NCI-H1417 (cell line): ENCODE measurements at regions not wholly inside any gene's neighbourhood (a gene's known extent, or its start where the extent isn't known, plus 50 kb on each side); places are given as distances from the start of the nearest gene placed in this dataset.

Experiments used
- DNase-seq, 3 experiments: peaks; one replicate each; lab custom pipeline; 2025; lab: John Stamatoyannopoulos, UW

GRCh38 chr4:136754810-136755530 lies 777.3 kb downstream of the PCDH18 start:
- DNase-seq: no peak

DNA sequence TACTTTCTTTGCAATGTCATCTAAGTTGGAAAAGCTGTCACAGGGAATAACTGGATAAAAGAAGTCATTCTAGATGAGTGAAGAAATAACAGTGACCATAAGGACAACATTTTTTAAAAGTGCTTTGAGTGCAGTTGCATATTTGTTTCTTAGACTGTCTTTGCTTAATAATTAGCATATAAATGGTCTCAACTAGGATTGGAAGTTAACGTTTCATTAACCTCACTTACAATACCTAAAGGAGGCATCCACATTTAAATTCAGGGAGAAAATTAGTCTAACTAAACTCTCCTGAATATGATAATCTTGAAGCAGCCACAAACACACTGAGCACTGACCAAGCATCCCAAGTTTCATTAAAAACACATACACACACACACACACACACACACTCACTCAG lies 780.7 kb downstream of the PCDH18 start:
- DNase-seq: no peak

GRCh38 chr4:136750897-136751296 lies 781.4 kb downstream of the PCDH18 start:
- peak in 1 of 3 experiments; percentile 24 for DNase-seq

DNA sequence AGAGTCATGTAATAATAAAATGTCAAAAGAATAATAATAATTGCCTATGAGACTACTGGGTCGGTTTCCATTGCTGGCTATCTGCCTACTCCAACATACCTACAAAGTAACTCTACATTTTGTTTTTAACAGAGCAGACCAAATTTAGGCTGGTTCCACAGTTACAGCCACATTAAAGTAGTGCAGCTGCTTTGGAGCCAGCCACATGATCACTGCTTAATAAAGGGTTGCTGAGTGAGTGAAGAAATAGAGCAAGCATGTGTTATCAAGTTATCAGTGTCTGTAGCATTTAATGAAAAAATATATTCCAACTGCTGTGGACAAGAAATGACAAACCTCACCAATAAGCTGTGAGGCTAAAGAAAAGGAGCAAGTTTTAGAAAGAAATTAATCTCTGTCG lies 782.3 kb downstream of the PCDH18 start:
- DNase-seq: no peak

- no peak for DNase-seq
Observed at GRCh38 chr4:136748773-136749172, 783.5 kb downstream of the PCDH18 start.

GRCh38 chr4:136748165-136748564 lies 784.1 kb downstream of the PCDH18 start:
- DNase-seq: no peak

DNA sequence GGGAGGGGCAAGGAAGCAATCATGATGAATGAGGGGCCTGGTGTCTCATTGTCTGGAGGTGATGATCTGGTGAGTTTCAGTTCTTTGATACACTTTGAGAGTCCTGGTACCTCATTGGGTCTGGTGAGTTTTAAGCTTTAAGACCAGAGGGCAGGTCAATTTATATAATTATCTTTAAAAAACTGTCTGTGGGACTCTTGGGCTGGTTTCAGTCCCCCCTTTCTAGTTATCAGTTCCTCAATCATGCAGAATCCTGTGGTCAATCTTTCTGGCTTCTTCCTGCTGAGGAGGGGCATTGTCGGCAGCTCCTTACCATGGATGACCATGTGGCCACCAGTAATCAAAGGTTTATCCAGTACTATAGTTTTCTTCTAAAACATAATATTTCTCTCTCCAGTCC lies 789.1 kb downstream of the PCDH18 start:
- no peak for DNase-seq

DNA sequence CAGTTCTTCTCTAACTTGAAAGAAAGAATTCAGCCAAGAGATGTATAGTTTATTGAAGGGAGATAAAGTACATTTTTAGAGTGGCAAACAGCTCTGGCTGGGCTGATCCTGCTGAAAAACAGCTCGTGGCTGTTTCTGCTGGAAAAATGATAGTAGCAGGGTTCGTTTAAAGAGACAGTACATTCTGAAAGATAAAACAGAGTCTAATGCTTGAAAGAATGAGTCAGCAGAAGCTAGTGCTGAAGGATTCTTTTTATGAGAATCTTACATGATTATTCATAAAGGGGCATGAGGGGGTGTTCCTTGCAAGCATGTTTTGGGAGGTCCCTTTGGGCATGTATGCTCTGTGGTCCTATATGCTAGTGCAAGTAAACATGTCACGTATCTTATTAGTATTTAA lies 790.0 kb downstream of the PCDH18 start:
- no peak for DNase-seq

GRCh38 chr4:136741468-136741867 lies 790.8 kb downstream of the PCDH18 start:
- DNase-seq: no peak

- DNase-seq: no peak
Observed at GRCh38 chr4:136740326-136740725, 792.0 kb downstream of the PCDH18 start.

- no peak for DNase-seq
Observed at GRCh38 chr4:136737066-136737465, 795.2 kb downstream of the PCDH18 start.

DNA sequence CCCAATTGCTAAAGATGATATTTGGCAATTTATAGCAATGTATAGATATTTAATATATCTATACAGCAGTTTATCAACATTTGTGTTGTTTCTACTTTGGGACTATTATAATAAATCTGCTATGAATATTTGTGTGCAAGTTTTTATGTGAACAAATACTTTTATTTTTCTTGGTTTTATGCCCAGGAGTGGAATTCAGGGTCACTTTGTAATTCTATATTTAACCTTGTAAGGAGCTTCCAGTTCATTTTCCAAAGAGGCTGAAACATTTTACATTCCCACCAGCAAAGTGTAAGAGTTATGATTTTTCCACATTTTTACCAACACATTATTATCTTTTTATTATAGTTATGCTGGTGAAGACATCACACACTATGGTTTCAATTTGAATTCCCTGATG lies 801.3 kb downstream of the PCDH18 start:
- DNase-seq: no peak

GRCh38 chr4:136725286-136726081 lies 806.8 kb downstream of the PCDH18 start:
- no peak for DNase-seq

- DNase-seq: no peak
Observed at GRCh38 chr4:136713140-136713539, 819.2 kb downstream of the PCDH18 start.

- no peak for DNase-seq
Observed at GRCh38 chr4:136709897-136710296, 822.4 kb downstream of the PCDH18 start.

- no peak for DNase-seq
Observed at GRCh38 chr4:136706942-136707341, 825.4 kb downstream of the PCDH18 start.

DNA sequence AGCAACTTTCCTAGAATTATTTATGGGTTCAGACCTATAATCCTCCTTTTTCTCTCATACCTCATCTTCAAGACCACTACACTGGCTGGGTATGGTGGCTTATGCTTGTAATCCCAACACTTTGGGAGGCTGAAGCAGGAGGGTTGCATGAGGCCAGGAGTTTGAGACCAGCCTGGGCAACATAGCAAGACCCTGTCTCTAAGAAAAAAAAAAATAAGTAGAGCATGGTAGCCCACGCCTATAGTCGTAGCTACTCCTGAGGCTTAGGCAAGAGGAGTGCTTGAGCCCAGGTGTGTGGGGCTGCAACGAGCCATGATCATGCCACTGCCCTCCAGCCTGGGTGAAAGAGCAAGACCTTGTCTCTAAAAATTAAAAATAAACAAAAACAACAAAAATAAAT lies 832.4 kb downstream of the PCDH18 start:
- no peak for DNase-seq

- no peak for DNase-seq
Observed at GRCh38 chr4:136691607-136692006, 840.7 kb downstream of the PCDH18 start.

DNA sequence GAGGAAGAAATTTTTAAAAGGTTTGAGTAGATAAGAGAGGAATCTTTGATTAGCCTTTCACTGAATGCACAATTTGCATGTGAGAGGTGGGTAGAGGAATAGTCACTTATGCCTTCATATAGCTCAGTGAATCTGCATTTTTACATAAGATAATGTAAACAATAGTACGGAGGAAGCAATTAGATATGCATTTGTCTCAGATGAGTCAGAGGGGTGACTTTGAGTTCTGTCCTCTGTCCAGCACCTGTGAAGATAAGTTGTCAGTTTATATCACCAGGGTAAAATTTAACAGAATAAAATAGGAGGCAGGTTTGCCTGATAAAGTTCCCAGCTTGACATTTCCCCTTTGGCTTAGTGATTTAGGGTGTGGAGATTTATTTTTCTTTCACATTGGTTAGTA lies 841.9 kb downstream of the PCDH18 start:
- no peak for DNase-seq

DNA sequence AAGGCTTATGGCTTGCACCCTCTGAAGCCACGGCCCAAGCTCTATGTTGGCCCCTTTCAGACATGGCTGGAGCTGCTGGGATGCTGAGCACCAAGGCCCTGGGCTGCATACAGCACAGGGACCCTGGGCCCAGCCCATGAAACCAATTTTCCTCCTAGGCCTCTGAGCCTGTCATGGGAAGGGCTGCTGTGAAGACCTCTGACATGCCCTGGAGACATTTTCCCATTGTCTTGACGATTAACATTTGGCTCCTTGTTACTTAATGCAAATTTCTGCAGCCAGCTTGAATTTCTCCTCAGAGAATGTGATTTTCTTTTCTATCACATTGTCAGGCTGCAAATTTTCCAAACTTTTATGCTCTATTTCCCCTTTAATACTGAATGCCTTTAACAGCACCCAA lies 844.7 kb downstream of the PCDH18 start:
- DNase-seq: no peak

DNA sequence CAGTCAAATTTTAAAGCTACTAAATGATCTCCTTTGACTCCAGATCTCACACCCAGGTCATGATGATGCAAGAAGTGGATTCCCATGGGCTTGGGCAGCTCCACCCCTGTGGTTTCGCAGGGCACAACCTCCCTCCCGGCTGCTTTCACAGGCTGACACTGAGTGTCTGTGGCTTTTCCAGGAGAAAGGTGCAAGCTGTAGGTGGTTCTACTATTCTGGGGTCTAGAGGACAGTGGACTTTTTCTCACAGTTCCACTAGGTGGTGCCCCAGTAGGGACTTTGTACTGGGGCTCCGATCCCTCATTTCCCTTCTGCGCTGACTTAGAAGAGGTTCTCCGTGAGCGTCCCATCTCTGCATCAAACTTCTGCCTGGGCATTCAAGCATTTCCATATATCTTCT lies 845.2 kb downstream of the PCDH18 start:
- DNase-seq: no peak

DNA sequence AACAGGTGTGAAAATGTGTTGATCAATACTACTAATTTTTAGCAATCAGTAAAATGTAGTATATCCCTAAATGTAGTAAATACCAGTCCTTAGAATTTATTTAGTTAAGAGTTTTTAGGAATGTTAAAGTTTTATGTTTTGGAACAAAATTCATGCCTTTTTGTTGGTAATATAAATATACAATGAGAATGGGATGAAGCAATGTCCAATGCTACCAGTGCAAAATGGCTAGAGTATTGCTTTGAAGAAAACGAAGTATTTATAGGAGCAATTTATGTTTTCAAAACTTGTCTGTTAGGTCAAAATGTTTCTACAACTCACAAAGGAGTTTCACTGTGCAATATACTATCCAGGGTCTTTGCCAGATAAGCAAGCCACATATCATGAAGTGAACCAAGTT lies 851.5 kb downstream of the PCDH18 start:
- DNase-seq: no peak

GRCh38 chr4:136680271-136680670 lies 852.0 kb downstream of the PCDH18 start:
- peak in 1 of 3 experiments; percentile 19 for DNase-seq

- no peak for DNase-seq
Observed at GRCh38 chr4:136670265-136670664, 862.0 kb downstream of the PCDH18 start.
